NCI-H2029 treated with DMSO at 0.1 percent for 48 hours (cell line): ENCODE measurements at regions not wholly inside any gene's neighbourhood (a gene's known extent, or its start where the extent isn't known, plus 50 kb on each side); places are given as distances from the start of the nearest gene placed in this dataset.

ENCODE experiments used
- DNase-seq: peaks from one replicate; lab custom pipeline; 2025; lab: John Stamatoyannopoulos, UW

DNA sequence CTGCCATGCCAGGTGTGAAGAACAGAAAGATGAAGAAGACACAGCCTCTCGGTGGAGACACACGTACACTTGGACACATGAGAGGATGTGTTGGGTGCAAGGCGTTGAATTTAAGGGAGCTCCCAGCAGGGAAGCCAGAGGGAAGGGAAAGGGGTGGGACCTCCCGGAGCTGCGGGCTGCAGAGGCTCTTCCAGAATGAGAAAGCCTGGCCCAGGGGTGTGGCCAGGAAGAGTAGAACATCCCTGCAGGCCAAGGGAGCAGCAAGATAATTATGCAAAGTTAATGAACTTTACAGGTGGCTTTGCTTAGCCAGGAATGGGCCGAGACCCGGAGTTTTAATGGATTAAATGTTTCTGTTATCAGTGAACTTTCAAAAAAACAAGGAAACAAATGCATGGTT lies 270.3 kb downstream of the KLF6 start:
- DNase-seq: no peak

DNA sequence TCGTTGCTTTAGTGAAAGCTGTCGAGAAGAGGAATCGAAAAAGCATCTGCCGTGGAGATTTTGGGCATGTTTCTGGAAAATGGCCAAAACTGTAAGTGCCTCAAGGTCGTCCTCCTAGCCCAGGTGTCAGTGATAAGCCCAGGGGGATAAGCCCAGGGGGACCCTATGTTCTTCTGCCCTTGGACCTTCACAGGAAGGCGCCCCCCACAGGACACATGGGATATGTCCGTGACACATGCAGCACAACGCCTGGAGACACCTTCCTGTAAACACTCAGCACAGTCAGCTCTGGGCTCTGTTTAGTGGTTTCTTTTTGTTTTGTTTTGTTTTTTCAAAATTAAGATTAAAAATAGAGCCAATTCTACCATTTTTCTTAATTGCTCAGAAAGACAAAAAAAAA lies 272.7 kb downstream of the KLF6 start:
- DNase-seq: no peak

DNA sequence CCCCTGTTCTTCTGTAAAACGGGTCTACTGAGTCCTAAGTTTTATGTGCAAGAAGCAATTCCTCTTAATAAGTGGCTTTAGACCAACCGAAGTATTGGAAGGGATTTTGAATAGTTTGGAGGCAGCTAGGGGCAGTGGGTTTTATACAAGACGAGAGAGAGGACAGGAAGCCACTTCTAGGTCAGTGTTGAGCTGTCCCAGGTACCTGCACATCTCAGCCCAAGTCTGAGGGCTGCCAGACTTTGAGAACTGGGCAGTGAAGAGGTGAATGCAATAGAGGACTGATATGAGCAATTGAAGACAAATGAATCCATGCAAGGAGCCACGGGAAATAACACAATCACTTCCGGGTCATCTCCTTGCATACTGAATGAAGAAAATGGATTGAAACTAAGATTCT lies 273.5 kb downstream of the KLF6 start:
- DNase-seq: no peak

- no peak for DNase-seq
These were observed 274.3 kb downstream of the KLF6 start for GRCh38 chr10:3510741-3511140.

- no peak for DNase-seq
These were observed 275.7 kb downstream of the KLF6 start for GRCh38 chr10:3509355-3509754.

DNA sequence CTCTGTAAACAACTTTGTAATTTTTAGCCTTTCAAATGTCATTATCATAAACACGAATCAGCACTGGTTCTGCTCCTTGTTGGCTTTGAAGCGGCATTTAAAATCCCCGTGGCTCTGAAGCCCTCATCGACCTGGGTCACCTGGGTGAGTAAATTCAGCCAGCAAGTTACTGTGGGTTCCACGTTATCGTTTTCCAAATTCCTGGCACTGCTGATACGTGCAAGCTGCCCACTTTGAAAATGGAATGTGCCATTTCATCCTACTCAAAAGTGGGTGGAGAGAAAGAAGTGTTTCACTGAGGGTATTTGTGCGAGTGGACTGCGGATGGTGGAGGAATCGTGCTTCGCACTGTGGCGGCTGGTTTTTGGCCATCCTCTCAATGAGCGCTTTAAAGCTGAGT lies 281.7 kb downstream of the KLF6 start:
- no peak for DNase-seq

GRCh38 chr10:3502673-3503072 lies 282.3 kb downstream of the KLF6 start:
- no peak for DNase-seq

- DNase-seq: no peak
These were observed 284.6 kb downstream of the KLF6 start for GRCh38 chr10:3500408-3500856.

DNA sequence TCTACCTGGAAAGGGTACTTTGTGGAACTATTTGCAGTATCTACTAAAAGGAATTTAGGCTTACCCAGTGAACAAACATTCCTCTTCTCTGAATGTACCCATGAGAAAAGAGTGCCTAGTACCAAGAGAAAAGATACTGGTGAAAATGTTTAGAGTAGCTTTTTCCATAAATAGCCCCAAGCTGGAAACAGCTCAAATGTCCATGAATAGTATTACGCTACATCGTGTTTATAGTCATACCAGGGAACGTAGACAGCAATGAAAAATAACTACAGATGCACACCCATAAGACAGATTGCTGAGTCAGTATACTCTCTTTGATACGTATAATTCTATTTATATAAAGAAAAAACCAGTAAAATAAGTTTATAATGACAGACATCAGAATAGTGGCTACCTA lies 285.9 kb downstream of the KLF6 start:
- DNase-seq: no peak

GRCh38 chr10:3497581-3497980 lies 287.4 kb downstream of the KLF6 start:
- no peak for DNase-seq

DNA sequence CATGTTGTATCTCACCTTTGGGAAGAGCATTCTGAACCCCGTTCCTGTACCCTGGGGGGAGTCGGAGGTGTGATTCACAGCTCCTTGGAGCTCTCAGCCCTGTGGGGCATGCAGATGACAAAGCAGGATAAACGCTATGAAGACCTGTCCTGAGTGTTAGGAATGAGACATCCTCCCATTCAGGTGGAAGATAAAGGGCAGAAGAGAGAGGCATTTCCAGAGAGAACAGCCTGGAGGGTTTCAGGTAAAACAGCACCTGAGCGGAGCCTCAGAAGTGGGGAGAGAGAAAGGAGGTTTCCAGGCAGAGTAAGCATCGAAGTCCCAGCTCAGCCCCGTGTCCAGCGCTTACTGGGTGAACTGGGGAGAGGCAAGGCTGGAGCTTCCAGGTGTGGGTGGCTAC lies 288.9 kb downstream of the KLF6 start:
- no peak for DNase-seq

DNA sequence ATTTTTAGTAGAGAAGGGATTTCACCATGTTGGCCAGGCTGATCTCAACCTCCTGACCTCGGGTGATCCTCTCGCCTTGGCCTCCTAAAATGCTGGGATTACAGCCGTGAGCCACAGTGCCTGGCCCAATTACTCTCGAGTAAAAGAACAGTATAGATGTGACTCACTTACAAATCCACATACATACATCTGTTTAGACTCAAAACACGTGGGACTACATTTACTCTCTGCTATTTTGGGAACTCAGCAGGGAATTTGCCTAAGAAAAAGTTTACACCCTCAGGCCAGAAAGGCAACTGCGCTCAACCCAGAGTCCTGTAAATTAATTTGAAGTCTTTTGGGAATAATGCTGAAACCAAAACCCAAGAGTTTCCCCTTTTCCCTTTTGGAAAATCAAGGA lies 289.7 kb downstream of the KLF6 start:
- no peak for DNase-seq

- DNase-seq: no peak
These were observed 290.2 kb downstream of the KLF6 start for GRCh38 chr10:3494838-3495230.

GRCh38 chr10:3494131-3494837 lies 290.7 kb downstream of the KLF6 start:
- DNase-seq: no peak

DNA sequence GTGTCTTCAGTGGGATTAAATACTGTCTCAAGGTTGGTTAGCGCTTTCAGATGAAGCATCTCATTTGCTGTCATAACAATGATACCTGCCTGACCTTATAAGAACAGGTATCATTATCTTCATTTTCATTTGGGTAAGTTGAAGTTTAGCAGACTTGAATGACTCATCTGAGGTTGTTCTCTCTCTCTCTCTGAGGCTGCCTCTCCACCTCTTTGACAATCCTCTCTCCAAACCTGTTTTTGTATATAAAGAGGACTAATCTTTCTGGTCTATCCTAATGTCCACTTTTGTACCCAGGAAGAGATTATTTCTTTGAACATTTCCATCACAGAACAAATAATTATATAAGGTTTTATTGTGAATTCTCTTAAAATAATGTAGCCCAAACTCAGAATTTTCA lies 291.4 kb downstream of the KLF6 start:
- DNase-seq: no peak

DNA sequence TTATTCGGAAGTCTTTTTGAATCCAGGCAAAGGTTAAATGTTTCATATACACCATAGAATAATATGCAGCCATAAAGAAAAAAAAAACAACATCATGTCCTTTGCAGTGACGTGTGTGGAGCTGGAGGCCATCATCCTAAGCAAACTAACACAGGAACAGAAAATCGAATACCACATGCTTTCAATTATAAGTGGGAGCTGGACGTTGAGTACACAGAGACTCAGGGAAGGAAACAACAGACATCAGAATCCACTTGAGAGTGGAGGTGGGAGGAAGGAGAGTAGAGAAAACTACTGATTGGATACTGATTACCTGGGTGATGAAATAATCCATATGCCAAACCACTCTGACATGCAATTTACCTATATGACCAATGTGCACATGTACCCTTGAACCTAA lies 293.4 kb downstream of the KLF6 start:
- DNase-seq: no peak

- DNase-seq: no peak
These were observed 297.8 kb downstream of the KLF6 start for GRCh38 chr10:3487228-3487627.

- DNase-seq: peak; percentile 30
These were observed 298.5 kb downstream of the KLF6 start for GRCh38 chr10:3486346-3487065.

DNA sequence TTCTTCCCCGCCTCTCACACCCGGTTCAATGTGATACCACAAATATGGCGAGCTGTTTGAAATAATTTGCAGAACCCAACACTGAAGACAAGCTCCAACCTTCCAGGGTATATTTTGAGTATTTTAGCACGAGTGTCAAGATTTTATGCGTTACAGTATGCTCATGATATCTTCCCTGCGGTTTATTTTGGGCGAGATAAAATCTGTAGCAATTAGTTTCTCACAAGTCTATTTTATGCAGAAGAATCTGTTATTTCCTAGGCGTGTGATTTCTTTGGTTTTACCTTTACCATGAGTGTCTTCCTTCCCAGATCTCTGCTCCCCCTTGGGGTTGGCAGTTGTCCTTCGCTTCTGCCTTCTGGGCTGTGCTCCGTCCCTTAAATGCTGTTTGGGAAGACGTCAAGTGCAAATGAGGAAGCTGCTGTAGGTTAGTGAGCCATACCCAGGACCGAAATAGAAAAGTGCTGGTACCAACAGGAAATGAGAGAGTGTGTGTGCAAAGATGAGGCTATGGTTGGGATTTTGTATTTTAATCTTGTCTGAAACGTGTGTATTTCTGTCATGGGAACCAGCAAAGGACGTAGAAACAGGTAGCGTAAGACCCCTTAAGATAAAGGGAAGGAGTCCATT lies 299.8 kb downstream of the KLF6 start:
- DNase-seq: no peak

- no peak for DNase-seq
These were observed 300.5 kb downstream of the KLF6 start for GRCh38 chr10:3484306-3485056.

DNA sequence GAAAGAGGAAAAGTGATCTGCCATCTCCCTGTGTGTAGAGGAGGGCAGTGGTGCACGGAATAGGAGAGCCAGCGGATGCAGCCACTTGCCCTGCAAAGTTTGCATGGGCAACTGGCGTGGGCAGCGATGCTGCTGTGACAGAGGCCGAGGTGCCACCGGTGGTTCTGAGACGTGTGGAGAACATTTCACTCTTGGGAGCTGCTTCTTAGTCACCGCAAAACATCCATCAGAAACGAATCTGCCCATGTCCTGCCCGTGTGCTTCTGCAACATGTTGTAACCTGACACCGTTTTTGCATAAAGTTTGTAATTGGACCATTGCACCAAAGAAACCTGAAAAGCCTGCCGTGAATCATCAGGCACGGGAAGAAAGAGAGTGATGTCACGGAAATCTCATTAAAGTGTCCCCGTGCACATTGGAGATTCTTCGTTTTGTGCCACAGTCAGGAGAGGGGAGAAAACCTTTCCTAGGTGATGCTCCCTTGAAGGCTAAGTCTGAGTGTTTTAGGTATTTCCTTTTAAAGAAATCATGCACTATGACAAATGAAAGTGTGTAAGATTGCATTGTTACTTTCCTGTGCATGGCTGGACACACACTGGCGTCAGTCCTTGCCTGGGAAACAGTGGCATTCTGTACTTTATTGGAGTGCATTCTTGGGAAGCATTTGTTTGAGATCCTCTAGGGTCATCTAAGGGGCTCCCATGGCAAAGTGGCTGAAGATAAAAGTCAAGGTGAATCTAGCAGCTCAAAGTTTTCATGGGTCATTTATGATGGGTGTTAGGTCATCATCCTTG lies 302.6 kb downstream of the KLF6 start:
- DNase-seq: no peak

DNA sequence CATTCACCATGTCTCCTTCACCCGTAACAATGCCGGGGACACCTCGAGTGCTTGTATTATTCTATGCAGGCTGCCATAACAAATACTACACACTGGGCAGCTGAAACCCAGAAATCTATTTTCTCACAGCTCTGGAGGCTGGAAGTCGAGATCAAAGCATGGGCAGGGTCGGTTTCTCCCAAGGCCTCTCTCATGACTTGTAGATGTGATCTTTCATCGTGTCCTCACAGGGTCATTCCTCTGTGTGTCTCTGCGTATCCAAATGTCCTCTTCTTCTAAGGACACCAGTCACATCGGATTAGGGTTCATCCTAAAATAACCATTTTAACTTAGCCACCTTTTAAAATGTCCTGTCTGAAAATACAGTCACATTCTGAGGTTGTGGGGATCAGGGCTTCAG lies 303.5 kb downstream of the KLF6 start:
- no peak for DNase-seq
